ENCODE measurements at regions not wholly inside any gene's neighbourhood (a gene's known extent, or its start where the extent isn't known, plus 50 kb on each side); places are given as distances from the start of the nearest gene placed in this dataset.

- ChIA-PET CTCF (interaction anchor here (1.2 to 1.5 kb wide), 2 partner anchors 8 to 10 kb away, joined by 3 to 5 read pairs; no protein-coding TSS in a partner anchor), POLR2A (no interaction called here), RAD21 (ENCODE audit: unreplicated experiment) (no interaction called here), SMC1A (ENCODE audit: uncharacterized antibody, unreplicated experiment) (no interaction called here)
- no peak overlapping the region for H2AFZ ChIP-seq (ENCODE audit: control insufficient read depth, low read depth, low read length)
- H3K9me3 ChIP-seq (replicated peaks; ENCODE audit: control insufficient read depth, insufficient read depth, low read length), result no peaks in the 10 kb centered on the region
- FAIRE-seq (no peak), ATAC-seq (no peak), DNase-seq (ENCODE audit: low read depth, low spot score) (no peak)
- H3K4me1 ChIP-seq (ENCODE audit: control insufficient read depth, insufficient read depth, low read length), result no peaks in the 10 kb centered on the region
- H3K4me2 ChIP-seq (ENCODE audit: control insufficient read depth, insufficient read depth), result no peak overlapping the region
- H3K4me3 ChIP-seq, result no peak overlapping the region
- intact Hi-C loops (cut with micrococcal nuclease; ENCODE audit: unreplicated experiment) (no loop called here), in situ Hi-C loops (cut with MboI) (no loop called here)
- no peak overlapping the region for H3K9ac ChIP-seq (ENCODE audit: control insufficient read depth, insufficient read depth, low read length)
- TF ChIP-seq POLR2AphosphoS2 (IDR thresholded peaks at IDR 0.05; ENCODE audit: low read depth, low read length), result no peak
- TF ChIP-seq E4F1 (IDR thresholded peaks at IDR 0.05; ENCODE audit: borderline replicate concordance, partially characterized antibody), result no peak
- no peak for TF ChIP-seq ASH2L (IDR thresholded peaks at IDR 0.05; ENCODE audit: borderline replicate concordance, low read depth)
- TF ChIP-seq POU2F2 (IDR thresholded peaks at IDR 0.05; ENCODE audit: borderline replicate concordance, low read depth, low read length), result no peak
- TF ChIP-seq SMAD1 (IDR thresholded peaks at IDR 0.05; ENCODE audit: low read depth, partially characterized antibody), result no peak
- H3K27me3 ChIP-seq (replicated peaks in 1 of 2; ENCODE audit: control insufficient read depth in 2 of 2, insufficient read depth in 2 of 2, low read length in 1 of 2), result no peaks in the 10 kb centered on the region
- no peaks in the 10 kb centered on the region for H3K36me3 ChIP-seq (ENCODE audit: control insufficient read depth in 2 of 2, insufficient read depth in 2 of 2, low read length in 1 of 2)
- H3K79me2 ChIP-seq (ENCODE audit: control insufficient read depth, insufficient read depth, low read length), result no peaks in the 10 kb centered on the region
- H3K27ac ChIP-seq (ENCODE audit: control insufficient read depth, insufficient read depth), result no peak overlapping the region
- no peaks in the 10 kb centered on the region for H4K20me1 ChIP-seq (ENCODE audit: control insufficient read depth, insufficient read depth)
- no TSS peak for BruUV-seq (replicated peaks)
- 0% methylated on average over 2 of the region's 2 CpGs for WGBS (ENCODE audit: insufficient coverage, insufficient replicate concordance, low lambda C conversion rate, missing lambda C conversion rate)
Observed at GRCh38 chr1:195878478-195878877, 729.8 kb downstream of the KCNT2 start.

GRCh38 chr1:195876792-195877191, 731.4 kb downstream of the KCNT2 start:
- H3K4me1 ChIP-seq (ENCODE audit: control insufficient read depth, insufficient read depth, low read length), result no peaks in the 10 kb centered on the region
- H3K4me2 ChIP-seq (ENCODE audit: control insufficient read depth, insufficient read depth), result no peak overlapping the region
- H3K9ac ChIP-seq (ENCODE audit: control insufficient read depth, insufficient read depth, low read length), result no peak overlapping the region
- H3K9me3 ChIP-seq (replicated peaks; ENCODE audit: control insufficient read depth, insufficient read depth, low read length), result no peaks in the 10 kb centered on the region
- no peaks in the 10 kb centered on the region for H3K36me3 ChIP-seq (ENCODE audit: control insufficient read depth in 2 of 2, insufficient read depth in 2 of 2, low read length in 1 of 2)
- no peak for FAIRE-seq
- intact Hi-C loops (cut with micrococcal nuclease; ENCODE audit: unreplicated experiment), result no loop called here
- H3K4me3 ChIP-seq, result no peak overlapping the region
- in situ Hi-C loops (cut with MboI), result no loop called here
- WGBS (ENCODE audit: insufficient coverage, insufficient replicate concordance, low lambda C conversion rate, missing lambda C conversion rate), result 2% methylated on average over 4 of the region's 4 CpGs
- no peak overlapping the region for H2AFZ ChIP-seq (ENCODE audit: control insufficient read depth, low read depth, low read length)
- no peaks in the 10 kb centered on the region for H4K20me1 ChIP-seq (ENCODE audit: control insufficient read depth, insufficient read depth)
- H3K27me3 ChIP-seq (replicated peaks in 1 of 2; ENCODE audit: control insufficient read depth in 2 of 2, insufficient read depth in 2 of 2, low read length in 1 of 2), result no peaks in the 10 kb centered on the region
- H3K27ac ChIP-seq (ENCODE audit: control insufficient read depth, insufficient read depth), result no peak overlapping the region
- SMC1A ChIA-PET (ENCODE audit: uncharacterized antibody, unreplicated experiment), result no interaction called here
- no TSS peak for BruUV-seq (replicated peaks)
- POLR2A ChIA-PET, result no interaction called here
- RAD21 ChIA-PET (ENCODE audit: unreplicated experiment), result no interaction called here
- ATAC-seq, result no peak
- no peaks in the 10 kb centered on the region for H3K79me2 ChIP-seq (ENCODE audit: control insufficient read depth, insufficient read depth, low read length)
- no peak for DNase-seq (ENCODE audit: low read depth, low spot score)
- CTCF ChIA-PET, result no interaction called here
- no peak for TF ChIP-seq NR2C1 (IDR thresholded peaks at IDR 0.05)
- no peak for TF ChIP-seq E2F8 (IDR thresholded peaks at IDR 0.05; ENCODE audit: low read depth, partially characterized antibody)
- no peak for TF ChIP-seq E4F1 (IDR thresholded peaks at IDR 0.05; ENCODE audit: borderline replicate concordance, partially characterized antibody)
- no peak for TF ChIP-seq CREM (IDR thresholded peaks at IDR 0.05; ENCODE audit: low read depth)
- no peak for TF ChIP-seq BHLHE40 (IDR thresholded peaks at IDR 0.05; ENCODE audit: borderline replicate concordance in 1 of 2, low read depth in 2 of 2, low read length in 1 of 2)
- no peak for TF ChIP-seq POU2F2 (IDR thresholded peaks at IDR 0.05; ENCODE audit: borderline replicate concordance, low read depth, low read length)
- TF ChIP-seq ZNF24 (IDR thresholded peaks at IDR 0.05), result no peak
